MCF 10A (cell line): ENCODE measurements at regions not wholly inside any gene's neighbourhood (a gene's known extent, or its start where the extent isn't known, plus 50 kb on each side); places are given as distances from the start of the nearest gene placed in this dataset.

Source experiments
- BruUV-seq: library from RNA; stranded (reverse); fragments of 400-500 nt; replicated peaks from 2 replicates; lab custom pipeline; 2021; lab: Mats Ljungman, UMichigan
- CTCF ChIA-PET: fragments of 300-600 bp; sonication (Branson Sonifier 250); formaldehyde crosslinking; extraction: SDS; loops from one replicate; lab custom pipeline; 2021; ENCODE audit warnings: antibody characterized with exemption, inconsistent platforms; lab: Yijun Ruan, JAX
- POLR2A ChIA-PET: fragments of 300-600, 350-650 bp; sonication (Branson Sonifier 250); formaldehyde crosslinking; extraction: SDS; loops from one replicate; lab custom pipeline; 2020; ENCODE audit warnings: antibody characterized with exemption, inconsistent platforms; lab: Yijun Ruan, JAX
- DNase-seq: peaks from one replicate; pipeline ENCODE4 v3.0.0-alpha.2; 2018; ENCODE audit not compliant: unreplicated experiment
- H3K27ac Mint-ChIP-seq: one replicate; pipeline ENCODE4 v1.8.0; 2022; ENCODE audit warnings: mild to moderate bottlenecking, low read depth, mixed read lengths; ENCODE audit not compliant: unreplicated experiment
- H3K27me3 Mint-ChIP-seq: one replicate; pipeline ENCODE4 v1.8.0; 2022; ENCODE audit warnings: mixed read lengths; ENCODE audit not compliant: insufficient read depth, unreplicated experiment
- H3K36me3 Mint-ChIP-seq: one replicate; pipeline ENCODE4 v1.8.0; 2022; ENCODE audit warnings: mild to moderate bottlenecking, moderate library complexity, mixed read lengths; ENCODE audit not compliant: insufficient read depth, unreplicated experiment
- H3K4me1 Mint-ChIP-seq: one replicate; pipeline ENCODE4 v1.8.0; 2022; ENCODE audit warnings: mixed read lengths; ENCODE audit not compliant: insufficient read depth, unreplicated experiment
- H3K4me3 Mint-ChIP-seq: one replicate; pipeline ENCODE4 v1.8.0; 2022; ENCODE audit warnings: mild to moderate bottlenecking, moderate library complexity, mixed read lengths; ENCODE audit not compliant: unreplicated experiment
- H3K9me3 Mint-ChIP-seq: one replicate; pipeline ENCODE4 v1.8.0; 2022; ENCODE audit warnings: mixed read lengths; ENCODE audit not compliant: unreplicated experiment
- intact Hi-C: fragments of 100-400 bp; cut with micrococcal nuclease; formaldehyde crosslinking; loops from 2 replicates; pipeline ENCODE4 v1.14.1; 2022
- TF ChIP-seq, protein P1 (sequence below): fragments of 200-600 bp; IDR thresholded peaks from one replicate; pipeline ENCODE4 v1.8.0; 2022; ENCODE audit warnings: antibody characterized with exemption, mild to moderate bottlenecking; ENCODE audit not compliant: unreplicated experiment

DNA sequence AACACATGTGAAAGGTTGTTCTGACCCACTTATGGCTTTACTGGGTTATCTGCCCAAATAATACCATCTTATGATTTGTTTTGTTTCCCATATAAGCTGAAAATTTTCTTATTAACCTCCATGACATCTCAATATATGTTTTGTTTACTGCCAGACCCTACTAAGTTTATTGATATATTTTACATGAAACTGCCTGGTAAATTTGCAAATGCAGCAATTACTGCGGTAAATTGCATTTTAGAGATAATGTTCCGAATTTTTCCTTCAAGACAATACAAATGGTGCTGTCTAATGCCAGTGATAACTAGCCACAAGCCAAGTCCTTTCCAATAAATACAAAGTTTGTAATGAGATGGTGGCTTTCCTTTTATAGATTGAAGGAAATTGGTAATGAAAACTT lies 275.9 kb downstream of the SAMD5 start:
- Mint-ChIP-seq H3K9me3 (no peaks in the 10 kb centered on the region), H3K4me1 (no peaks in the 10 kb centered on the region), H3K36me3 (no peaks in the 10 kb centered on the region), H3K27me3 (no peaks in the 10 kb centered on the region), H3K27ac (no peak overlapping the region), H3K4me3 (no peak overlapping the region)
- ChIA-PET POLR2A (no interaction called here), CTCF (interaction anchor here (0.6 kb wide), 1 partner anchor 237 kb away, joined by 3 read pairs; no protein-coding TSS in a partner anchor)
- no TSS peak for BruUV-seq
- DNase-seq, result no peak
- TF ChIP-seq, protein P1, sequence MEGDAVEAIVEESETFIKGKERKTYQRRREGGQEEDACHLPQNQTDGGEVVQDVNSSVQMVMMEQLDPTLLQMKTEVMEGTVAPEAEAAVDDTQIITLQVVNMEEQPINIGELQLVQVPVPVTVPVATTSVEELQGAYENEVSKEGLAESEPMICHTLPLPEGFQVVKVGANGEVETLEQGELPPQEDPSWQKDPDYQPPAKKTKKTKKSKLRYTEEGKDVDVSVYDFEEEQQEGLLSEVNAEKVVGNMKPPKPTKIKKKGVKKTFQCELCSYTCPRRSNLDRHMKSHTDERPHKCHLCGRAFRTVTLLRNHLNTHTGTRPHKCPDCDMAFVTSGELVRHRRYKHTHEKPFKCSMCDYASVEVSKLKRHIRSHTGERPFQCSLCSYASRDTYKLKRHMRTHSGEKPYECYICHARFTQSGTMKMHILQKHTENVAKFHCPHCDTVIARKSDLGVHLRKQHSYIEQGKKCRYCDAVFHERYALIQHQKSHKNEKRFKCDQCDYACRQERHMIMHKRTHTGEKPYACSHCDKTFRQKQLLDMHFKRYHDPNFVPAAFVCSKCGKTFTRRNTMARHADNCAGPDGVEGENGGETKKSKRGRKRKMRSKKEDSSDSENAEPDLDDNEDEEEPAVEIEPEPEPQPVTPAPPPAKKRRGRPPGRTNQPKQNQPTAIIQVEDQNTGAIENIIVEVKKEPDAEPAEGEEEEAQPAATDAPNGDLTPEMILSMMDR, result no peak
- intact Hi-C loops, result no loop called here

DNA sequence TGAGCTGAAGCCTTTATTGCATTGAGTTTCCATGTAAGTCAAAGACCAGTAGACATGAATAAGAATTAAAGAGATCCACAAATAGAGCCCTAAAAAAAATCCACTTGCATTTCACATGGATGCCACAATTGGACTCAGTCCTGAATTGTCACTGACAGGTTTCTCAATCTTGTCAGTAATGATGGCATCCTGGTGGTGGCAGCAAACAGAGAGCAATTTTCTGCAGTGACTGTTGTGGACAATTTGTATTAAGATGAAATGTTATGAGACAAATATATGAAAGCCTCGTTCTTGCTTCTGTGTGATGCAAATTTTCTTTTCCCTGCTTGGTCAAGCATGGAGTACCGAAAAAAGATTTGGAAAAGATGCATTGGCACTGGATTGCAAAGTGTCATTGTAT lies 278.9 kb downstream of the SAMD5 start:
- TF ChIP-seq, protein P1, result no peak
- ChIA-PET CTCF (interaction anchor here (0.6 to 1.7 kb wide), 2 partner anchors 378 to 431 kb away, joined by 4 to 6 read pairs; no protein-coding TSS in a partner anchor), POLR2A (no interaction called here)
- no peak overlapping the region for H3K4me3 Mint-ChIP-seq
- H3K9me3 Mint-ChIP-seq, result peaks cover 7% of the 10 kb centered on the region
- H3K27ac Mint-ChIP-seq, result no peak overlapping the region
- no peaks in the 10 kb centered on the region for H3K36me3 Mint-ChIP-seq
- intact Hi-C loops, result no loop called here
- H3K4me1 Mint-ChIP-seq, result no peaks in the 10 kb centered on the region
- peak; percentile 23 for DNase-seq
- no peaks in the 10 kb centered on the region for H3K27me3 Mint-ChIP-seq
- BruUV-seq, result no TSS peak

DNA sequence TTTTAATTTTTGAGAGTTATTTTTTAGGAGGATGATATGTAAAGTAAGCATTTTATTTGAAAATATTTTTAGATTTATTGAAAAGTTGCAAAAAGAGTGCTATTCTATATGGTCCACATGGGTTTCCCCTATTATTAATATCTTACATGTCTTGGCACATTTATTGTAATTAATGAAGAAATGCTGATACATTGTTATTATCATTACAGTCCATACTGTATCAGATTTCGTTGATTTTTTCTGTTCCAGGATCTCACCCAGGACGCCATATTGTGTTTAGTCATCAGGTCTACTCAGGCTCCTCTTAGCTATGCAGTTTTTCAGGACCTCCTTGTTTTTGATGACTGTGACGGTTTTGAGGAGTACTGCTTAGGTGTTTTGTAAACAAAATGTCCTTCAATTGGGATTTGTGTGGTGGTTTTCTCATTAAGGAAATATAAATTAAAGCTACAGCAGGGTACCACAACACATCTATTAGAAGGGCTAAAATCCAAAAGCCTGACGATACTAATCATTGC lies 281.0 kb downstream of the SAMD5 start:
- Mint-ChIP-seq H3K4me1 (no peaks in the 10 kb centered on the region), H3K36me3 (no peaks in the 10 kb centered on the region), H3K27me3 (no peaks in the 10 kb centered on the region), H3K27ac (no peak overlapping the region), H3K9me3 (peaks cover 7% of the 10 kb centered on the region), H3K4me3 (no peak overlapping the region)
- ChIA-PET CTCF (no interaction called here), POLR2A (no interaction called here)
- TF ChIP-seq, protein P1, result no peak
- intact Hi-C loops, result no loop called here
- no TSS peak for BruUV-seq
- no peak for DNase-seq

DNA sequence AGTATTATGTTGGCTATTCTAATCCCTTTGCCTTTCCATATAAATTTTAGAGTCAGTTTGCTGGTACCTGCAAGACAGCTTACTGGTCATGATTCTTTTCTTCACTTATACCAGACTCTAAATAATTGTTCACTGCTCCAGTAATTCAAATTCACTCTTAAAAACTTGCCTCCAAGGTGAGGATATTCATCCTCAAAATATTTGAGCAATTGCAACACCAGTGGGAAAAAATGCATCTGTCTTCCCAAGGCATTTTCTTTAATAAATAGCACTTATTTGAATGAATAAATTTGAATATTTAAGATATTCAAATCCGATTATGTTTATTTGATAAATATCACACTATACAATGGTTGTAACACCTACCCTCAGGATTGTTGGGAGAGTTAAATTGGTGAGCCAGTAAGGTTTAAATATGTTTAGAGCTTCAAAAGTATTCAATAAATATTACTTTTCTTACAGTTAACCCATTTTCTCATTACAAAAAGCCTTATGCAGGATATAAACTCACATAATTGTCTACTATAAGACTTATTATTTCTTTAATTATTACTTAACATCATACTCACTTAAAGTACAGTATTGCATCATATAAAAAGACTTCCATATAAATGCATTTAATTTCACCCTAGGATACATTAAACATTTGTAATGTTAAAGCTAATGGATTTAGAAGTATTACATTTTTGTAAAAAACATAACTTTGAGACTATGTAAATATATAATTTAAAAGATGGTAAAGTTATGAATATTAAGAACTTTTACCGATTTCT lies 285.6 kb downstream of the SAMD5 start:
- no TSS peak for BruUV-seq
- TF ChIP-seq, protein P1, result no peak
- no peaks in the 10 kb centered on the region for H3K27me3 Mint-ChIP-seq
- H3K27ac Mint-ChIP-seq, result no peak overlapping the region
- ChIA-PET POLR2A (interaction anchor here (0.6 kb wide), 1 partner anchor 85 kb away, joined by 3 read pairs; no protein-coding TSS in a partner anchor), CTCF (interaction anchor here (0.6 kb wide), 1 partner anchor 207 kb away, joined by 5 read pairs; no protein-coding TSS in a partner anchor)
- no peaks in the 10 kb centered on the region for H3K4me1 Mint-ChIP-seq
- no peak for DNase-seq
- peaks cover 7% of the 10 kb centered on the region for H3K9me3 Mint-ChIP-seq
- intact Hi-C loops, result no loop called here
- no peaks in the 10 kb centered on the region for H3K36me3 Mint-ChIP-seq
- H3K4me3 Mint-ChIP-seq, result no peak overlapping the region
